Right lobe of liver (tissue), 6 donors: ENCODE measurements at regions not wholly inside any gene's neighbourhood (a gene's known extent, or its start where the extent isn't known, plus 50 kb on each side); places are given as distances from the start of the nearest gene placed in this dataset.

Experiments used
- ATAC-seq, 4 donors: fragments of 200-7000 bp; cut with Tn5 transposase; one replicate each; pipeline ENCODE4 v1.9.1; 2020; ENCODE audit warnings: mild to moderate bottlenecking in 4 of 4, moderate library complexity in 4 of 4
- DNase-seq, 3 donors: peaks; one replicate each; pipeline ENCODE4 v3.0.0-alpha.2; 2020
- H3K27ac ChIP-seq, 3 donors: fragments of 200-600 bp; one replicate each; pipeline ENCODE4 v1.8.0; 2022
- H3K27me3 ChIP-seq, 2 donors: fragments of 200-600 bp; one replicate each; pipeline ENCODE4 v1.8.0; 2022
- H3K36me3 ChIP-seq, 4 donors: fragments of 200-600 bp; sonication (generic) in 1 of 4; one replicate each; pipeline versions ENCODE4 v1.5.1 to v1.8.0; 2017 to 2022; ENCODE audit warnings: control low read depth in 1 of 4
- H3K4me1 ChIP-seq, 4 donors: fragments of 200-600 bp; sonication (generic) in 1 of 4; one replicate each; pipeline versions ENCODE4 v1.5.1 to v1.8.0; 2017 to 2022; ENCODE audit warnings: control low read depth in 1 of 4
- H3K4me3 ChIP-seq, 3 donors: fragments of 200-600 bp; one replicate each; pipeline ENCODE4 v1.8.0; 2022
- H3K9me3 ChIP-seq, 4 donors: fragments of 200-600 bp; sonication (generic) in 1 of 4; one replicate each; pipeline versions ENCODE4 v1.5.1 to v1.8.0; 2017 to 2022; ENCODE audit warnings: control low read depth in 1 of 4
- CTCF ChIP-seq, 4 donors: fragments of 200-600 bp in 3 of 4; fragments of 450-650 bp in 1 of 4; IDR thresholded peaks; one replicate each; pipeline versions ENCODE4 v1.5.1 to v1.8.0; 2016 to 2022; ENCODE audit warnings: antibody characterized with exemption in 4 of 4, mild to moderate bottlenecking in 2 of 4
- POLR2A ChIP-seq: fragments of 450-650 bp; IDR thresholded peaks from one replicate; pipeline ENCODE4 v1.6.1; 2017; ENCODE audit warnings: antibody characterized with exemption, mild to moderate bottlenecking
- WGBS: methylation state at CpG from one replicate; pipeline ENCODE4 v1.1.6; 2018; ENCODE audit warnings: low coverage, low lambda C conversion rate; ENCODE audit not compliant: insufficient coverage; ENCODE audit errors: missing lambda C conversion rate; 5-methylcytosine and 5-hydroxymethylcytosine counted together
- intact Hi-C, 2 donors: fragments of 100-400 bp; cut with DNase I; formaldehyde crosslinking; loops; one replicate each; pipeline versions ENCODE4 v1.11.2 to v1.14.1; 2022
- donor health status: DM: no; HTN: yes; CAD: no.
- donor health status: DM: no; HTN: no; CAD: no.
- donor health status: DM: no; HTN: no; CAD: no.
- donor health status: DM: no; HTN: yes; CAD: no.
- donor health status: DM: no; HTN: yes; CAD: no.

- Histone ChIP-seq H3K9me3 (no peaks in the 10 kb centered on the region), H3K4me3 (no peak overlapping the region), H3K27ac (no peak overlapping the region), H3K27me3 (no peaks in the 10 kb centered on the region), H3K36me3 (no peaks in the 10 kb centered on the region), H3K4me1 (no peaks in the 10 kb centered on the region)
- ATAC-seq (peak in 2 of 4 donors; percentile 28 to 40), DNase-seq (no peak)
- TF ChIP-seq CTCF (IDR thresholded peaks at IDR 0.05): no peak
- no peak for TF ChIP-seq POLR2A
- 38% methylated on average over 5 of the region's 6 CpGs for WGBS
- intact Hi-C loops: no loop called here
Observed at GRCh38 chr10:6337382-6337781, 134.7 kb downstream of the PFKFB3 start.

GRCh38 chr10:6338361-6338760 is 135.6 kb downstream of the PFKFB3 start:
- Histone ChIP-seq H3K4me3 (no peak overlapping the region), H3K9me3 (no peaks in the 10 kb centered on the region), H3K27ac (no peak overlapping the region), H3K27me3 (no peaks in the 10 kb centered on the region), H3K4me1 (no peaks in the 10 kb centered on the region), H3K36me3 (no peaks in the 10 kb centered on the region)
- WGBS: 70% methylated on average over 7 of the region's 7 CpGs
- no peak for DNase-seq
- TF ChIP-seq CTCF (IDR thresholded peaks at IDR 0.05): no peak
- TF ChIP-seq POLR2A: no peak
- ATAC-seq: no peak
- intact Hi-C loops: no loop called here

- no peaks in the 10 kb centered on the region for H3K27me3 ChIP-seq
- ATAC-seq (no peak), DNase-seq (no peak)
- intact Hi-C loops: no loop called here
- H3K36me3 ChIP-seq: no peaks in the 10 kb centered on the region
- no peaks in the 10 kb centered on the region for H3K9me3 ChIP-seq
- H3K27ac ChIP-seq: no peak overlapping the region
- no peak overlapping the region for H3K4me3 ChIP-seq
- WGBS: 78% methylated on average over 5 of the region's 5 CpGs
- no peaks in the 10 kb centered on the region for H3K4me1 ChIP-seq
- TF ChIP-seq CTCF (IDR thresholded peaks at IDR 0.05) (no peak), POLR2A (no peak)
Observed at GRCh38 chr10:6339891-6340290, 137.2 kb downstream of the PFKFB3 start.

GRCh38 chr10:6342096-6342685 is 139.5 kb downstream of the PFKFB3 start:
- no peak overlapping the region for H3K27ac ChIP-seq
- no peaks in the 10 kb centered on the region for H3K4me1 ChIP-seq
- H3K36me3 ChIP-seq: no peaks in the 10 kb centered on the region
- DNase-seq (no peak), ATAC-seq (no peak)
- WGBS: 75% methylated on average over 10 of the region's 10 CpGs
- intact Hi-C loops: no loop called here
- no peak for TF ChIP-seq CTCF (IDR thresholded peaks at IDR 0.05)
- no peak for TF ChIP-seq POLR2A
- no peaks in the 10 kb centered on the region for H3K9me3 ChIP-seq
- H3K4me3 ChIP-seq: no peak overlapping the region
- H3K27me3 ChIP-seq: no peaks in the 10 kb centered on the region
